CD4-positive, alpha-beta memory T cell (primary cell): ENCODE measurements at regions not wholly inside any gene's neighbourhood (a gene's known extent, or its start where the extent isn't known, plus 50 kb on each side); places are given as distances from the start of the nearest gene placed in this dataset.

Source experiments
- CTCF ChIA-PET: fragments of 350-600 bp; sonication (Branson Sonifier 250); formaldehyde crosslinking; loops from one replicate; lab custom pipeline; 2021; ENCODE audit warnings: inconsistent platforms; ENCODE audit not compliant: partially characterized antibody; lab: Charles Lee
- POLR2A ChIA-PET: fragments of 350-600 bp; sonication (Branson Sonifier 250); formaldehyde crosslinking; loops from one replicate; lab custom pipeline; 2021; ENCODE audit not compliant: partially characterized antibody; lab: Charles Lee
- DNase-seq, 5 donors: peaks; one replicate each; pipeline versions ENCODE4 v3.0.0 to v3.0.0-alpha.2; 2020 to 2022; ENCODE audit warnings: mixed read lengths in 1 of 5
- H3K27ac ChIP-seq: one replicate; pipeline ENCODE4 v1.7.0; 2013; ENCODE audit warnings: low read depth, low read length
- H3K27me3 ChIP-seq: 2 replicates; pipeline ENCODE4 v1.7.0; 2013; ENCODE audit warnings: mild to moderate bottlenecking, low read length, moderate library complexity; ENCODE audit not compliant: insufficient read depth
- H3K36me3 ChIP-seq: 2 replicates; pipeline ENCODE4 v1.7.0; 2013; ENCODE audit warnings: mild to moderate bottlenecking, low read length, moderate library complexity; ENCODE audit not compliant: insufficient read depth
- H3K4me1 ChIP-seq: 2 replicates; pipeline ENCODE4 v1.7.0; 2013; ENCODE audit warnings: mild to moderate bottlenecking, low read length, moderate library complexity; ENCODE audit not compliant: insufficient read depth
- H3K4me3 ChIP-seq, 2 donors: one replicate each; pipeline ENCODE4 v1.7.0; 2013; ENCODE audit warnings: low read length in 2 of 2, mild to moderate bottlenecking in 1 of 2
- H3K9me3 ChIP-seq, 2 donors: one replicate each; pipeline ENCODE4 v1.7.0; 2013; ENCODE audit warnings: low read length in 2 of 2, control low read depth in 1 of 2; ENCODE audit not compliant: control insufficient read depth in 1 of 2
- H3K27ac Mint-ChIP-seq, 7 donors: one replicate each; pipeline ENCODE4 v1.8.0; 2020 to 2021; ENCODE audit warnings: mixed read lengths in 7 of 7, mild to moderate bottlenecking in 6 of 7, inconsistent platforms in 3 of 7, moderate library complexity in 3 of 7
- H3K27me3 Mint-ChIP-seq, 2 donors: one replicate each; pipeline ENCODE4 v1.8.0; 2020 to 2021; ENCODE audit warnings: mixed read lengths in 2 of 2
- H3K36me3 Mint-ChIP-seq, 2 donors: one replicate each; pipeline ENCODE4 v1.8.0; 2020 to 2021; ENCODE audit warnings: mixed read lengths in 2 of 2, inconsistent platforms in 1 of 2, mild to moderate bottlenecking in 1 of 2
- H3K4me1 Mint-ChIP-seq, 4 donors: one replicate each; pipeline ENCODE4 v1.8.0; 2020 to 2021; ENCODE audit warnings: mixed read lengths in 4 of 4, mild to moderate bottlenecking in 1 of 4
- H3K4me3 Mint-ChIP-seq, 8 donors: one replicate each; pipeline ENCODE4 v1.8.0; 2020 to 2021; ENCODE audit warnings: mixed read lengths in 8 of 8, mild to moderate bottlenecking in 7 of 8, moderate library complexity in 6 of 8, inconsistent platforms in 3 of 8
- H3K9me3 Mint-ChIP-seq, 8 donors: one replicate each; pipeline ENCODE4 v1.8.0; 2020 to 2021; ENCODE audit warnings: mixed read lengths in 8 of 8, mild to moderate bottlenecking in 5 of 8, inconsistent platforms in 3 of 8, moderate library complexity in 1 of 8
- intact Hi-C: fragments of 100-400 bp; cut with micrococcal nuclease; formaldehyde crosslinking; loops from one replicate; pipeline ENCODE4 v1.15.1; 2023

DNA sequence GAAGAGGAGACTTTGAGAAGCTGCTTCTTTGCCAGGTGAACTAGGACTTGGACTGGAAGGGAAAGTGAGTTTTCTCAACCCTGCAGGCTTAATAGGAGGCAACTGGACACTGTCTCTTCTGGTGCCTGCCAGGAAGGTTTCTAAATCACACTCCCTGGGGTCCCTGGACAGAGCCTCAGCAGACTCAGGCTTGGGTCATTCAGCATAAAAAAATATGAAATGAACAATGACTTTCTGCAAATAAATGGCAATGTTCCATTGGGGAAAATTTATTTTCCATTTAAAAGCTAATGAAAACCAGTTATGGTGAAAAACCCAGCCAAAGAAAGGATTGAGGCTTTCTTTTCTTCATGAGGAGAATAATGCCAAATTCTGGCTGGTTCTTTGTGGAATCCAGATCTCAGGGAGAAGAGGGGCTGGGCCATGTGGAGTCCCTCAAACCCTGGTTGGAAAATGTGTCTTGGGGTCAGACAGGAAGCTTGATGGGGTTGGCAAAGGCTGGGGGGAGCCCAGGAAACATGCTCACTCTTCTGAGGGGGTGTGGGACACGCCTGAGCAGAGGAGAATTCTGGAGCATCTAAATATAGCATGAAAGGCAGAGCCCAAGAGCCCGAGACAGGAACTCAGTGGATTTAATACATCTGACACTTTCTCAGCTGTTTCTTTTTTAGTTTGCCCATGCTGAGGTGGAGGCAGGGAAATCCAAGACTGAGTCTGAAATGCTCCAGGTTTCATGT, 65.2 kb upstream of the EMX2 start:
- no peaks in the 10 kb centered on the region for H3K36me3 ChIP-seq
- H3K4me3 ChIP-seq = no peak overlapping the region
- intact Hi-C loops = no loop called here
- H3K27me3 Mint-ChIP-seq = peaks cover 13 to 19% of the 10 kb centered on the region in 2 donors
- H3K4me1 ChIP-seq = no peaks in the 10 kb centered on the region
- no peak for DNase-seq
- ChIA-PET CTCF (interaction anchor here (0.6 to 1.8 kb wide), 3 partner anchors 19 to 286 kb away, joined by 3 to 5 read pairs (median 5); no protein-coding TSS in a partner anchor), POLR2A (no interaction called here)
- no peaks in the 10 kb centered on the region for H3K36me3 Mint-ChIP-seq
- no peak overlapping the region for H3K27ac Mint-ChIP-seq
- no peak overlapping the region for H3K4me3 Mint-ChIP-seq
- H3K4me1 Mint-ChIP-seq = no peaks in the 10 kb centered on the region
- H3K27ac ChIP-seq = no peak overlapping the region
- H3K9me3 Mint-ChIP-seq = peaks cover 0 to 4% (median 0%) of the 10 kb centered on the region in 8 donors
- no peaks in the 10 kb centered on the region for H3K27me3 ChIP-seq
- no peaks in the 10 kb centered on the region for H3K9me3 ChIP-seq

DNA sequence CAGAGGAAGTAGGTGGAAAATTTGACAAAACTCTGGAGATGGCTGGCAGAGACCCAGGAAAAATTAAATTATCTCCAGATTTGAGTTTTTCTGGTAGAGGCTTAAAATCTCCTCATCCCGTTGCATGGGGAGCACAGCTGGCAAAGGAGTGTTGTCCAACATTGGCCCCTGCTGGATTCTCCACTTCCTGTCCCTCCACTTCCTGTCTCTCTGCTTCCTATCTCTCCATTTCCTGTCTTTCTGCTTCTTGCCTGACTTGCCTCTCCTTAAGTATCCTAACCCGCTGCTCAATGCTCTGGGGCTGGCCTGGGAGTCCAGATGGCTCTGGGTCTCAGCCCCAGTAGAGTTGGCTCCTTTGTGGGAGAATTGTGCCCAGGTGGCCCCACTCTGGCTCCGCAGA, 65.8 kb upstream of the EMX2 start:
- Histone ChIP-seq H3K27ac (no peak overlapping the region), H3K4me3 (no peak overlapping the region), H3K4me1 (no peaks in the 10 kb centered on the region), H3K27me3 (no peaks in the 10 kb centered on the region), H3K9me3 (no peaks in the 10 kb centered on the region), H3K36me3 (no peaks in the 10 kb centered on the region)
- ChIA-PET POLR2A (no interaction called here), CTCF (interaction anchor here (1.8 kb wide), 1 partner anchor 260 kb away, joined by 5 read pairs; no protein-coding TSS in a partner anchor)
- no peak for DNase-seq
- peaks cover 0 to 4% (median 0%) of the 10 kb centered on the region in 8 donors for H3K9me3 Mint-ChIP-seq
- H3K4me3 Mint-ChIP-seq = peak overlapping the region in 1 of 8 donors; percentile 7
- no peaks in the 10 kb centered on the region for H3K4me1 Mint-ChIP-seq
- no peaks in the 10 kb centered on the region for H3K36me3 Mint-ChIP-seq
- no peak overlapping the region for H3K27ac Mint-ChIP-seq
- H3K27me3 Mint-ChIP-seq = peaks cover 15 to 23% of the 10 kb centered on the region in 2 donors
- intact Hi-C loops = no loop called here

DNA sequence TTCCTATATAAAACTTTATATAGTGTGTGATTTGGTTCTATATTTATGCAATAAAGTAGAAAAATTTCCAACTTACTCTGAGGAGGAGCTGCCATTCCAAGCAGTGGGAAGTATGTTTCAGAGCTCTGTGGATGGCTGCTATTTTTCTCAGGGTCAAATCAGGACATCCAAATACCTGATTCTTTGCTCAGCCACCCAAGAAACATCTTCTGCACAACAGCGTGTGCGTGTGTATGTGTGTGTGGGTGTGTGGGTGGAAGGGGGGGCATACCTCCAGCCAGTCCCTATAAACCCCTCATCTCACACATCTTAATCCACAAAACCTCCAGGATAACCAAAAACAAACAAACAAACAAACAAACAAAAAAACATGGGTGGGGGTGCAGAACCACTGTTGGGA, 66.3 kb upstream of the EMX2 start:
- intact Hi-C loops = no loop called here

DNA sequence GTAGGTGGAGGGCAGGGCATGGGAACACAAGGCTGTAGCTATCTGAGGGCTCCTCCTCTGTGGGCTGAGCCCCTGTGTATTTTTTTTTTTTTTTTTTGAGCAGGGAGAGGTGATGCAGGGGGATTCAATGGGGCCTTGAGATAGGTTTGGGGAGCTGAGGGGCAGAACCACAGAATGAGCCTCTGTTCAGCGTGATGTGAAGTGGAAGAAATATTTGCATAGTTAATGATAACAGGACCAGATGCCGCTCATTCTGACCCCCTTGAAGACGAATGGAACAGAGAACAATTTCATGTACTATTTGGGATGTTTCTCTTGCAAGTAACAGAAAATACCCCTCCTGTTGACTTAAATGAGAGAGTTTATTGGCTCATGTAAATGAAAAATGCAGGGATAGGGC, 69.7 kb upstream of the EMX2 start:
- Histone ChIP-seq H3K27me3 (no peaks in the 10 kb centered on the region), H3K9me3 (no peaks in the 10 kb centered on the region), H3K4me3 (no peak overlapping the region), H3K36me3 (no peaks in the 10 kb centered on the region), H3K27ac (no peak overlapping the region), H3K4me1 (no peaks in the 10 kb centered on the region)
- Mint-ChIP-seq H3K4me1 (no peaks in the 10 kb centered on the region), H3K9me3 (peaks cover 0 to 4% (median 0%) of the 10 kb centered on the region in 8 donors), H3K36me3 (no peaks in the 10 kb centered on the region), H3K4me3 (no peak overlapping the region), H3K27me3 (peaks cover 10 to 28% of the 10 kb centered on the region in 2 donors), H3K27ac (no peak overlapping the region)
- intact Hi-C loops = no loop called here
- ChIA-PET CTCF (no interaction called here), POLR2A (no interaction called here)
- DNase-seq = no peak

More for the DNA sequence above, 66.3 kb upstream of the EMX2 start:
- H3K9me3 Mint-ChIP-seq = peaks cover 0 to 4% (median 0%) of the 10 kb centered on the region in 8 donors
- peak overlapping the region in 1 of 8 donors; percentile 7 for H3K4me3 Mint-ChIP-seq
- Histone ChIP-seq H3K4me3 (no peak overlapping the region), H3K9me3 (no peaks in the 10 kb centered on the region), H3K4me1 (no peaks in the 10 kb centered on the region), H3K36me3 (no peaks in the 10 kb centered on the region), H3K27ac (no peak overlapping the region), H3K27me3 (no peaks in the 10 kb centered on the region)
- ChIA-PET POLR2A (no interaction called here), CTCF (no interaction called here)
- H3K4me1 Mint-ChIP-seq = no peaks in the 10 kb centered on the region
- no peak for DNase-seq
- no peak overlapping the region for H3K27ac Mint-ChIP-seq
- H3K27me3 Mint-ChIP-seq = peaks cover 13 to 27% of the 10 kb centered on the region in 2 donors
- no peaks in the 10 kb centered on the region for H3K36me3 Mint-ChIP-seq

DNA sequence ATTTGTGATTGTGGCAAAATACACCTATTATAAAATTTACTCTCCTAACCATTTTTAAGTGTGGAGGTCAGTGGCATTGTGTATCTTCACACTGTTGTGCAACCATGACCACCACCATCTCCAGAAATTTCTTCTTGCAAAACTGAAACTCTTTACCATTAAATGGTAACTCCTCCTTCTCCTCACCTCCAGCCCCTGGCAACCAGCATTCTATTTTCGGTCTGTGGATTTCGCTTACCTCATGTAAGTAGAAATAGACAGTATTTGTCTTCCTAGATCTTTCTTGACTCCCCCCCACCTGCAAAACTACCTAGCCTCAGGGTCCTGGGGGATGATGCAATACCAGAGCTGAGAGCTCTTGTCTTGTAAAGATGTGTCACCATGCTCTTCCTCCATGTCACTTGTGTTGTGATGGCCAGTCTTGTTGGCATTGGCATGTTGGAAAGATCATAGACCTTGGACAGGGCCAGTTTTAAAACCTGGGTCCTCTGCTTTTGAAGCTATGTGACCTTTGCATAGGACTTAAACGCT, 71.1 kb upstream of the EMX2 start:
- CTCF ChIA-PET = interaction anchor here (0.7 kb wide), 1 partner anchor 255 kb away, joined by 3 read pairs; no protein-coding TSS in a partner anchor
- H3K27ac ChIP-seq = no peak overlapping the region
- Mint-ChIP-seq H3K4me1 (no peaks in the 10 kb centered on the region), H3K9me3 (peaks cover 0 to 4% (median 0%) of the 10 kb centered on the region in 8 donors), H3K4me3 (no peak overlapping the region), H3K27ac (no peak overlapping the region), H3K27me3 (peaks cover 5 to 19% of the 10 kb centered on the region in 2 donors), H3K36me3 (no peaks in the 10 kb centered on the region)
- no peaks in the 10 kb centered on the region for H3K36me3 ChIP-seq
- POLR2A ChIA-PET = no interaction called here
- DNase-seq = no peak
- H3K4me1 ChIP-seq = no peaks in the 10 kb centered on the region
- intact Hi-C loops = no loop called here
- H3K9me3 ChIP-seq = no peaks in the 10 kb centered on the region
- no peaks in the 10 kb centered on the region for H3K27me3 ChIP-seq
- no peak overlapping the region for H3K4me3 ChIP-seq

DNA sequence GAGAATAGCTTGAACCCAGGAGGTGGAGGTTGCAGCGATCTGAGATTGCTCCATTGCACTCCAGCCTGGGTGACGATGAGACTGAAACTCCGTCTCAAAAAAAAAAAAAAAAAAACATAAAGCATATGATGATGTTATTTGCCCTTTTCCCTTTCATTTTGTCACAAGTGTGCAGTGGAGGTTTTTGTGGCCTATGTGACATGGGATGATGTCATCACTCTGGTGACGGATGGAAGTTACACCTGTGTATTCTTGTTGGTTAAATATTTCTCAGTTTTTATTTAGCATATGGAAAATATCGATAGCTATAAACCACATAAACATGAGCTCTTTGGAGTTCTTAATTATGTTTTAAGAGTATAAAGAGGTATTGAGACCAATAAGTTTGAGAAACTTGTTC, 71.8 kb upstream of the EMX2 start:
- POLR2A ChIA-PET = no interaction called here
- CTCF ChIA-PET = interaction anchor here (0.7 kb wide), 1 partner anchor 254 kb away, joined by 3 read pairs; no protein-coding TSS in a partner anchor

DNA sequence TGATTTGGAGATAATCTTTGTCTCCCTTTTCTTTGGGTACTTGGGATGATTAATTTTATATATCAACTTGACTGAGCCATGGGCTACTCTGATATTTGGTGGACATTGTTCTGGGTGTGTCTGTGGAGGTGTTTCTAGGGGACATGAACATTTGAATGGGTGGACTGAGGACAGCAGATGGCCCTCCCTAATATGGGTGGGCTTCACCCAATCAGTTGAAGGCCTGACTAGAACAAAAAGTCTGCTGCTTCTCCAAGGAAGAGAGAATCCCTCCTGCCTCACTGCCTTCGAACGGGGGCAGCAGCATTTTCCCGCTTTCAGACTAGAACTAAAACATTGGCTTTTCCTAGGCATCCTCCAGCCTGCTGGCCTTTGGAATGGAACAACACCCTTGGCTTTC, 73.9 kb upstream of the EMX2 start:
- Mint-ChIP-seq H3K4me1 (no peaks in the 10 kb centered on the region), H3K36me3 (no peaks in the 10 kb centered on the region), H3K27me3 (peaks cover 8 to 18% of the 10 kb centered on the region in 2 donors), H3K9me3 (no peaks in the 10 kb centered on the region), H3K27ac (no peak overlapping the region), H3K4me3 (no peak overlapping the region)
- intact Hi-C loops = no loop called here
- no peaks in the 10 kb centered on the region for H3K4me1 ChIP-seq
- no peaks in the 10 kb centered on the region for H3K36me3 ChIP-seq
- no peaks in the 10 kb centered on the region for H3K9me3 ChIP-seq
- no peak for DNase-seq
- ChIA-PET POLR2A (no interaction called here), CTCF (interaction anchor here (1.4 kb wide), 1 partner anchor 11 kb away, joined by 3 read pairs; no protein-coding TSS in a partner anchor)
- H3K27ac ChIP-seq = no peak overlapping the region
- no peaks in the 10 kb centered on the region for H3K27me3 ChIP-seq
- no peak overlapping the region for H3K4me3 ChIP-seq

More for the DNA sequence above, 71.8 kb upstream of the EMX2 start:
- Histone ChIP-seq H3K9me3 (no peaks in the 10 kb centered on the region), H3K4me1 (no peaks in the 10 kb centered on the region), H3K27me3 (no peaks in the 10 kb centered on the region), H3K4me3 (no peak overlapping the region), H3K36me3 (no peaks in the 10 kb centered on the region), H3K27ac (no peak overlapping the region)
- H3K9me3 Mint-ChIP-seq = peaks cover 0 to 4% (median 0%) of the 10 kb centered on the region in 8 donors
- no peak overlapping the region for H3K27ac Mint-ChIP-seq
- H3K36me3 Mint-ChIP-seq = no peaks in the 10 kb centered on the region
- H3K27me3 Mint-ChIP-seq = peaks cover 5 to 19% of the 10 kb centered on the region in 2 donors
- DNase-seq = no peak
- intact Hi-C loops = no loop called here
- no peaks in the 10 kb centered on the region for H3K4me1 Mint-ChIP-seq
- H3K4me3 Mint-ChIP-seq = no peak overlapping the region
